Upper lobe of right lung (tissue), 1 donor: ENCODE measurements at regions not wholly inside any gene's neighbourhood (a gene's known extent, or its start where the extent isn't known, plus 50 kb on each side); places are given as distances from the start of the nearest gene placed in this dataset.

Experiments
- ATAC-seq: fragments of 200-7000 bp; cut with Tn5 transposase; one replicate; pipeline ENCODE4 v1.9.1; 2020; ENCODE audit warnings: mild to moderate bottlenecking, moderate library complexity
- DNase-seq: peaks from one replicate; pipeline ENCODE4 v3.0.0-alpha.2; 2020
- H3K27ac ChIP-seq: fragments of 200-600 bp; one replicate; pipeline ENCODE4 v1.8.0; 2022
- H3K27me3 ChIP-seq: fragments of 200-600 bp; one replicate; pipeline ENCODE4 v1.8.0; 2022; ENCODE audit warnings: mild to moderate bottlenecking
- H3K36me3 ChIP-seq: fragments of 200-600 bp; one replicate; pipeline ENCODE4 v1.8.0; 2022
- H3K4me1 ChIP-seq: fragments of 200-600 bp; one replicate; pipeline ENCODE4 v1.8.0; 2022
- H3K4me3 ChIP-seq: fragments of 200-600 bp; one replicate; pipeline ENCODE4 v1.8.0; 2022; ENCODE audit warnings: mild to moderate bottlenecking
- H3K9me3 ChIP-seq: fragments of 200-600 bp; one replicate; pipeline ENCODE4 v1.8.0; 2022
- intact Hi-C: fragments of 100-400 bp; cut with DNase I; formaldehyde crosslinking; loops from one replicate; pipeline ENCODE4 v1.11.0; 2022
- TF ChIP-seq, protein P1 (sequence below): fragments of 200-600 bp; IDR thresholded peaks from one replicate; pipeline ENCODE4 v1.8.0; 2022; ENCODE audit warnings: antibody characterized with exemption
- donor health status: DM: no; HTN: yes; CAD: no; lungs with severe emphysema.

DNA sequence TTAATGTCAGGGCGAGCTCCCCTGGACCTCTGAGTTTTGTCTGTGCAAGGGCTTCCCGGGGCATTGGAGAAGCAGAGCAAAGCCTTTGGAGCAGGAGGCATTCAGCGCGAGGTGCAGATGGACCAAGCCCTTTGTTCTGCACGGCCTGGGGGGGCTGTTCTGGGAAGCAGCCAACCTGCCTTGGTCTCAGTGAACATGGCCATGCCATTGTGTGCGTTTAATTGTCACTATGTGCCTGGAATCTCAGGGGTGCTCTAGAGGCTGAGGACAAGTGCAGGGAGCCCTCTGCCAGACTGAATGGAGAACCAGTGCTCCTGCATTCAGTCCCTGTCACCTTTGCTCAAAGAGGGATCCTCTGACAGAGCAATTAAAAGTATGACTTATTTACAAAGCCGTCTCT is 329.4 kb downstream of the IRX1 start:
- DNase-seq (no peak), ATAC-seq (no peak)
- no peaks in the 10 kb centered on the region for H3K4me1 ChIP-seq
- H3K4me3 ChIP-seq: no peak overlapping the region
- no peaks in the 10 kb centered on the region for H3K27me3 ChIP-seq
- H3K27ac ChIP-seq: no peak overlapping the region
- H3K36me3 ChIP-seq: no peaks in the 10 kb centered on the region
- intact Hi-C loops: no loop called here
- TF ChIP-seq, protein P1, sequence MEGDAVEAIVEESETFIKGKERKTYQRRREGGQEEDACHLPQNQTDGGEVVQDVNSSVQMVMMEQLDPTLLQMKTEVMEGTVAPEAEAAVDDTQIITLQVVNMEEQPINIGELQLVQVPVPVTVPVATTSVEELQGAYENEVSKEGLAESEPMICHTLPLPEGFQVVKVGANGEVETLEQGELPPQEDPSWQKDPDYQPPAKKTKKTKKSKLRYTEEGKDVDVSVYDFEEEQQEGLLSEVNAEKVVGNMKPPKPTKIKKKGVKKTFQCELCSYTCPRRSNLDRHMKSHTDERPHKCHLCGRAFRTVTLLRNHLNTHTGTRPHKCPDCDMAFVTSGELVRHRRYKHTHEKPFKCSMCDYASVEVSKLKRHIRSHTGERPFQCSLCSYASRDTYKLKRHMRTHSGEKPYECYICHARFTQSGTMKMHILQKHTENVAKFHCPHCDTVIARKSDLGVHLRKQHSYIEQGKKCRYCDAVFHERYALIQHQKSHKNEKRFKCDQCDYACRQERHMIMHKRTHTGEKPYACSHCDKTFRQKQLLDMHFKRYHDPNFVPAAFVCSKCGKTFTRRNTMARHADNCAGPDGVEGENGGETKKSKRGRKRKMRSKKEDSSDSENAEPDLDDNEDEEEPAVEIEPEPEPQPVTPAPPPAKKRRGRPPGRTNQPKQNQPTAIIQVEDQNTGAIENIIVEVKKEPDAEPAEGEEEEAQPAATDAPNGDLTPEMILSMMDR: no peak
- H3K9me3 ChIP-seq: no peaks in the 10 kb centered on the region

DNA sequence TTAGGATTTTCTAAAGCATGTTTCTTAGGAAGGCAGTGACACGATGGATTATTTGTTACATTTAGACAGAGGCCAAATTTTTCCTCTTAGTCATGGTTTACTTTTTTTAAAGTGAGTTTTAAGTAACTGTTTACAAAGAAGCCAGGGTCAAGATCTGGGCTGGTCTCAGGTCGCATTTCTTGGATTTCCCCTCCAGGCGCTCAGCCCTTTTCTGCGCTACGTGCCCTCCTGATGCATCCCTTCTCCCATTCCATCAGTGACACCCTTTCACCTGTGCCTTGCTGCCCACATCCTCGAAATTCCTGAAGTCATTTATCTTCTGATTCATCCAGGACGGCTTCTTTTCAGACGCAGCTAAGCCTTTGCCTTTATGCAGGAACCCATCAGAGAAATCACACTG is 330.3 kb downstream of the IRX1 start:
- Histone ChIP-seq H3K4me1 (no peaks in the 10 kb centered on the region), H3K27ac (no peak overlapping the region), H3K9me3 (no peaks in the 10 kb centered on the region), H3K27me3 (no peaks in the 10 kb centered on the region), H3K36me3 (no peaks in the 10 kb centered on the region), H3K4me3 (no peak overlapping the region)
- TF ChIP-seq, protein P1: no peak
- ATAC-seq (no peak), DNase-seq (no peak)
- intact Hi-C loops: no loop called here

DNA sequence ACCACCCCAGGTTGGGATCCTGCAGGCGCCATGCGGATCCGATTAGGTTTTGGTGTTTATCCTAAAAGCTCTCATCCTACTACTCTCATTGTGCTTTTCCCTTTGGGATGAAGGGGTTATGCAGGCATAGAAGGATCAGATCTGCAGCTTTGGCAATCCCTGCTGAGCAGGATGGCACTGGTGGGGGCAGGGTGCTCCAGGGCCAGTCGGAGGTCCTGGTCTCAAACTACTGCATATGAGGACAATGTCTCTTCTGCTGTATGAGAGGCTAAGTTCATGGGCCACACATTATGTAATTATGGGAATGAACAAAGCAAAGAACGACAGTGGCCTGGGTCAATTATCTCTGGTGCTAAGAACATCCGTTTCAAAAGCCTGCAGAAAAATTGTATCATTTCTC is 334.2 kb downstream of the IRX1 start:
- H3K36me3 ChIP-seq: no peaks in the 10 kb centered on the region
- TF ChIP-seq, protein P1: no peak
- no peaks in the 10 kb centered on the region for H3K27me3 ChIP-seq
- no peak overlapping the region for H3K4me3 ChIP-seq
- DNase-seq: no peak
- no peaks in the 10 kb centered on the region for H3K9me3 ChIP-seq
- no peak overlapping the region for H3K27ac ChIP-seq
- no peaks in the 10 kb centered on the region for H3K4me1 ChIP-seq
- no peak for ATAC-seq
- intact Hi-C loops: no loop called here

DNA sequence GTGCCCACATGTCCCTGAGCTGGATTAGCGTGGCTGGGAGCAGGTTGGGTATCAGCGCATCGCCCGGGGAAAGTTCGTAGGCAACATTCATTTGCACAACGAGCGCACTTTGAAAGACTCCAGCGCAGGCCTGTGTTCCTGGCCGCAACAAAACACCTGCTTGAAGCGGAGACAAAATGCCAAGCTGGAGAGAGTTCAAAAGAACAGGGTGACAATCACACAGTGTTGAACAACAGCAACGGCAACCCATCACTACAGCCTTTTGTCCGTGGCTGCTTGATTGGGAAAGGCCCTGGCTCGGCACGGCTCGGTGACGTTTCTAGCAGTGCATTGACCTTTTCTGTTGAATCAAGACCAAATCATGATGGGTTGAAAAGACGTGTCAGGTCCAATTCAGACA is 336.3 kb downstream of the IRX1 start:
- Histone ChIP-seq H3K36me3 (no peaks in the 10 kb centered on the region), H3K9me3 (peaks cover under 1% of the 10 kb centered on the region), H3K4me3 (no peak overlapping the region), H3K4me1 (no peaks in the 10 kb centered on the region), H3K27me3 (no peaks in the 10 kb centered on the region), H3K27ac (no peak overlapping the region)
- intact Hi-C loops: no loop called here
- TF ChIP-seq, protein P1: no peak
- no peak for DNase-seq
- no peak for ATAC-seq

DNA sequence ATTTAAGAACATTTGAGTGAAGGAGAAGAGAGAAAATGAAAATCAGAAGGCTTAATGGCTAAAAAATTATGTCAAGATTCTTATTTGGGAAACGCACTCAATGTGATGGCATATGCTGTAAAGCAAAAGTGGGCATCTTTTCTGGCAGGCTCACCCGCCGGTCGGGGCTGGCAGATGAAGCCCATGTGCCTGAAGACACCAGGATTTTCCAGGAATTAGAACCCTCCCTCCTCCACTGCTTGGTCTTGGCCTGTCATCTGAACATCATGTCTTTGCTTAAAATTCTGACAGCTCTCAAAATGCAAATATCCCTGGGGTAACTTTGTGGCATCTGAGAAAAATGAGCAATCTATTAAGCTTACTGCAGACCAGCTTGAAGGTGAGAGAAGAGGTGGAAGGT is 337.9 kb downstream of the IRX1 start:
- H3K36me3 ChIP-seq: no peaks in the 10 kb centered on the region
- TF ChIP-seq, protein P1: no peak
- no peak overlapping the region for H3K4me3 ChIP-seq
- peaks cover 10% of the 10 kb centered on the region for H3K9me3 ChIP-seq
- no peaks in the 10 kb centered on the region for H3K4me1 ChIP-seq
- intact Hi-C loops: no loop called here
- no peak overlapping the region for H3K27ac ChIP-seq
- H3K27me3 ChIP-seq: no peaks in the 10 kb centered on the region
- DNase-seq (no peak), ATAC-seq (no peak)

DNA sequence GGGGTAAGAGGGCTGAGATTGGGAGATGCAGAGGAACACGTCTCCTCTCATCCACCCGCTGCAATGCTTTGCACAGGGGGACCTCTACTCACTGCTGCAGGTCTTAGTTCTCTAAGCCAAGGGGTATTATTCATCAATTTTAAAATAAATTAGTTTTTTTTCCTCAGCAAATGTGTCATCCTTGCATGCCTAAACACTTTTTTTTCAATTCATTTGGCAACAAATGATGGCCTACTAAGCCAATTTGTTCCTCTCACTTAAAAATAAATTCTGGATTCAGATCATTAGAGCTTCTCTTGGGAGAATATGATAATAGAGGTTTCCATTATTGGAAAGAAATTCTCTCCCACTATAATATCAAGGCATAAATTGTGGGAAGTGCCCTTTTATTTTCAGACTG is 338.3 kb downstream of the IRX1 start:
- DNase-seq: no peak

More for the DNA sequence above, 338.3 kb downstream of the IRX1 start:
- Histone ChIP-seq H3K27me3 (no peaks in the 10 kb centered on the region), H3K4me1 (no peaks in the 10 kb centered on the region), H3K4me3 (no peak overlapping the region), H3K9me3 (peaks cover 10% of the 10 kb centered on the region), H3K27ac (no peak overlapping the region), H3K36me3 (no peaks in the 10 kb centered on the region)
- ATAC-seq: no peak
- TF ChIP-seq, protein P1: no peak
- intact Hi-C loops: no loop called here
